HG02588 (cell line): ENCODE measurements at regions not wholly inside any gene's neighbourhood (a gene's known extent, or its start where the extent isn't known, plus 50 kb on each side); places are given as distances from the start of the nearest gene placed in this dataset.

Experiments used
- ATAC-seq: cut with Tn5 transposase; IDR thresholded peaks from one replicate; pipeline ENCODE4 v1.9.1; 2021; ENCODE audit warnings: mild to moderate bottlenecking, moderate library complexity; ENCODE audit not compliant: unreplicated experiment

- ATAC-seq = no peak
Observed at GRCh38 chr9:90033028-90033650, 428.3 kb downstream of the GADD45G start.

- ATAC-seq = no peak
Observed at GRCh38 chr9:90034071-90034470, 429.3 kb downstream of the GADD45G start.

GRCh38 chr9:90035471-90035870 lies 430.7 kb downstream of the GADD45G start:
- ATAC-seq = no peak

GRCh38 chr9:90037146-90037797 lies 432.5 kb downstream of the GADD45G start:
- no peak for ATAC-seq

GRCh38 chr9:90038763-90039162 lies 434.0 kb downstream of the GADD45G start:
- ATAC-seq = no peak

GRCh38 chr9:90044263-90044662 lies 439.5 kb downstream of the GADD45G start:
- no peak for ATAC-seq

GRCh38 chr9:90044710-90045151 lies 439.9 kb downstream of the GADD45G start:
- ATAC-seq = no peak

GRCh38 chr9:90046317-90046861 lies 441.6 kb downstream of the GADD45G start:
- ATAC-seq = no peak

- no peak for ATAC-seq
Observed at GRCh38 chr9:90047828-90048227, 443.0 kb downstream of the GADD45G start.

- no peak for ATAC-seq
Observed at GRCh38 chr9:90052366-90052765, 447.6 kb downstream of the GADD45G start.

GRCh38 chr9:90053027-90053426 lies 448.2 kb downstream of the GADD45G start:
- no peak for ATAC-seq

- ATAC-seq = no peak
Observed at GRCh38 chr9:90054810-90055209, 450.0 kb downstream of the GADD45G start.

GRCh38 chr9:90055226-90055625 lies 450.4 kb downstream of the GADD45G start:
- ATAC-seq = no peak

- no peak for ATAC-seq
Observed at GRCh38 chr9:90057361-90057760, 452.5 kb downstream of the GADD45G start.

- ATAC-seq = no peak
Observed at GRCh38 chr9:90058182-90058763, 453.5 kb downstream of the GADD45G start.

- no peak for ATAC-seq
Observed at GRCh38 chr9:90059436-90059835, 454.6 kb downstream of the GADD45G start.

GRCh38 chr9:90060256-90060655 lies 455.4 kb downstream of the GADD45G start:
- no peak for ATAC-seq

- ATAC-seq = no peak
Observed at GRCh38 chr9:90061187-90061586, 456.4 kb downstream of the GADD45G start.

- no peak for ATAC-seq
Observed at GRCh38 chr9:90062982-90063381, 458.2 kb downstream of the GADD45G start.

- ATAC-seq = no peak
Observed at GRCh38 chr9:90064248-90064647, 459.4 kb downstream of the GADD45G start.

GRCh38 chr9:90064971-90065370 lies 460.2 kb downstream of the GADD45G start:
- no peak for ATAC-seq

GRCh38 chr9:90065851-90066250 lies 461.0 kb downstream of the GADD45G start:
- ATAC-seq = no peak
